ENCODE measurements at regions not wholly inside any gene's neighbourhood (a gene's known extent, or its start where the extent isn't known, plus 50 kb on each side); places are given as distances from the start of the nearest gene placed in this dataset.

GRCh38 chr11:109902764-109903433 is 190.3 kb upstream of the ZC3H12C start:
- no peak for TF ChIP-seq CTCF (optimal IDR thresholded peaks at IDR 0.05 in 1 of 3, IDR thresholded peaks at IDR 0.05 in 1 of 3, conservative IDR thresholded peaks at IDR 0.05 in 1 of 3; ENCODE audit: extremely low read depth in 1 of 3, insufficient read depth in 2 of 3, low read length in 3 of 3)
- no peak for TF ChIP-seq EZH2 (IDR thresholded peaks at IDR 0.05; ENCODE audit: low read length)
